Effector memory CD8-positive, alpha-beta T cell (primary cell): ENCODE measurements at regions not wholly inside any gene's neighbourhood (a gene's known extent, or its start where the extent isn't known, plus 50 kb on each side); places are given as distances from the start of the nearest gene placed in this dataset.
"Not testable (repeated sequence)": the region's sequence is repeated elsewhere in the genome, so short reads cannot be mapped to it uniquely, and the experiment has no call there.

ENCODE experiments used
- ATAC-seq: fragments of 150-1000 bp; cut with Tn5 transposase; replicated peaks from 2 replicates; pipeline ENCODE4 v1.10.0; 2021; ENCODE audit warnings: mild to moderate bottlenecking, moderate library complexity
- DNase-seq, 3 experiments: peaks; one replicate each; pipeline ENCODE4 v3.0.0; 2021
- H3K27ac Mint-ChIP-seq, 2 donors: one replicate each; pipeline ENCODE4 v1.8.0; 2022; ENCODE audit warnings: mild to moderate bottlenecking in 2 of 2, mixed read lengths in 2 of 2, moderate library complexity in 2 of 2
- H3K27me3 Mint-ChIP-seq, 2 donors: one replicate each; pipeline ENCODE4 v1.8.0; 2022; ENCODE audit warnings: mixed read lengths in 2 of 2
- H3K36me3 Mint-ChIP-seq: one replicate; pipeline ENCODE4 v1.8.0; 2022; ENCODE audit warnings: mild to moderate bottlenecking, moderate library complexity, mixed read lengths; ENCODE audit not compliant: insufficient read depth
- H3K4me1 Mint-ChIP-seq, 2 donors: one replicate each; pipeline ENCODE4 v1.8.0; 2022; ENCODE audit warnings: low read depth in 2 of 2, mixed read lengths in 2 of 2
- H3K4me3 Mint-ChIP-seq, 2 donors: one replicate each; pipeline ENCODE4 v1.8.0; 2022; ENCODE audit warnings: mild to moderate bottlenecking in 2 of 2, mixed read lengths in 2 of 2, moderate library complexity in 2 of 2
- H3K9me3 Mint-ChIP-seq, 2 donors: one replicate each; pipeline ENCODE4 v1.8.0; 2022; ENCODE audit warnings: mixed read lengths in 2 of 2

DNA sequence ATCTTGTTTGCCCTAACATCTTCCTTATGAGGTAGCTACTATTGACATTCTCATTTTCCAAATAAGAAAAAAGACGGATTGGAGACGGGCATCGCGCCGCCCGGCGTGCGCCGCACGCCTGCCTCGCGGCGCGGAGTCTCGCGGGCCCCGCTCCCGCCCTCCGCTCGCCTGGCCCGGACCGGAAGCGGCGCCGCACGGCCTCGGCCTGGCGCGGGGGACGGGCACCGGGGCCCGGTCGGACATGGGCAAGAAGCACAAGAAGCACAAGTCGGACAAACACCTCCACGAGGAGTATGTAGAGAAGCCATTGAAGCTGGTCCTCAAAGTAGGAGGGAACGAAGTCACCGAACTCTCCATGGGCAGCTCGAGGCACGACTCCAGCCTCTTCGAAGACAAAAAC is 112.0 kb downstream of the IL12A start:
- DNase-seq = no peak
- ATAC-seq = no peak

DNA sequence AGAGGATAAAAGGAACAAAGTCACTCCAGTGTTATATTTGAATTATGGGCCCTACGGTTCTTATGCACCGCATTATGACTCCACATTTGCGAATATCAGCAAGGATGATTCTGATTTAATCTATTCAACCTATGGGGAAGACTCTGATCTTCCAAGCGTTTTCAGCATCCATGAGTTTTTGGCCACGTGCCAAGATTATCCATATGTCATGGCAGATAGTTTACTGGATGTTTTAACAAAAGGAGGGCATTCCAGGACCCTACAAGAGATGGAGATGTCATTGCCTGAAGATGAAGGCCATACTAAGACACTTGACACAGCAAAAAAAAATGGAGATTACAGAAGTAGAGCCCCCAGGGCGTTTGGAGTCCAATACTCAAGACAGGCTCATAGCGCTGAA is 113.4 kb downstream of the IL12A start:
- H3K27ac Mint-ChIP-seq, H3K4me3 Mint-ChIP-seq, H3K9me3 Mint-ChIP-seq, ATAC-seq, H3K36me3 Mint-ChIP-seq, DNase-seq, H3K4me1 Mint-ChIP-seq: not testable (repeated sequence)
- peaks cover 15 to 20% of the 10 kb centered on the region in 2 donors for H3K27me3 Mint-ChIP-seq

More for the DNA sequence above, 112.0 kb downstream of the IL12A start:
- Mint-ChIP-seq H3K36me3 (no peaks in the 10 kb centered on the region), H3K9me3 (no peaks in the 10 kb centered on the region), H3K27me3 (peaks cover 15 to 20% of the 10 kb centered on the region in 2 donors), H3K4me1 (no peaks in the 10 kb centered on the region), H3K27ac (no peak overlapping the region), H3K4me3 (no peak overlapping the region)

DNA sequence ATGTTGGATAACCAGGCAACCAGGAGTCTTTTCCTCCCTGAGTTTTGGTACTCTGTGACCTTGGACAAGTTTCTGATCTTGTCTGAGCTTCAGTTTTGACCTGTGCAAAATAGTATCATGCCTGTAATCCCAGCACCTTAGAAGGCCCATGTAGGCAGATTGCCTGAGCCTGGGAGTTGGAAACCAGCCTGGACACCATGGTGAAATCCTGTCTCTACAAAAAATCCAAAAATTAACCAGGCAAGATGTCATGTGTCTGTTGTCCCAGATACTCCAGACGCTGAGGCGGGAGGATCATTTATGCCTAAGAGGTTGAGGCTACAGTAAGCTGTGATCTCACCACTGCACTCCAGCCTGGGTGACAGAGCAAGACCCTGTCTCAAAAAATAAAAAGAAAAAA is 114.8 kb downstream of the IL12A start:
- Mint-ChIP-seq H3K9me3 (no peaks in the 10 kb centered on the region), H3K36me3 (no peaks in the 10 kb centered on the region), H3K4me1 (no peaks in the 10 kb centered on the region), H3K27me3 (peaks cover 15 to 20% of the 10 kb centered on the region in 2 donors), H3K27ac (no peak overlapping the region), H3K4me3 (no peak overlapping the region)
- no peak for ATAC-seq
- no peak for DNase-seq

DNA sequence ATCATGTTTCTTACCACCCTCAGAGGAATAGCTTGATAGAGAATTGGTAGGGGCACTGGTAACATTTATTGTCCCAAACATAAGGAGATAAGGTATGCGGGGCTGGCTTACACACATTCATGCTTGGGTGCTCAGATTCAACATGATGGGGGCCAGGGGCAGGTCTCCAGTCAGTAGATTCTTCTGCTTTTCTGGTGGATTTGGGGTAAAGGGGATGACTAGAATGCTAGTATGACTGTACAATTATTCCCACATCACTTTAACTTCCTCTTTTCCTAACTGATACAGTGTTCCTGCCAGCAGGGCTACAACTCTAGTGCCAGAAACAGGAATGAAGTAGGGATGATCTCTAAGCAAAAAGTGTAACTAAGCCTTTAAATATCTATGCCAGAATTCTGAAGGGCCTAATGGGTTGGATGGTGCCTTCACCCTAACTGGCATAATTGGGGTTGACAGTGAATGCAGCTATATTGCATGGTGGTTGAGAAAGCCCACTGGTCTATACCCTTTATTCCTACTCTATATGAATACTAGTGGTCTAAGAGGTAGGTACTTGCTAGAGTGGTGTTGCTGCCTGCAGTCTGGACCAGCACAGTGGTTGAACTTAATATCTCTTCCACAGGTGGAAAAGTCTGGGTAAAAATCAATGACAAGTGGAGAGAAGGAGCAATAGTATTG is 117.4 kb downstream of the IL12A start:
- DNase-seq = no peak
- peaks cover 11 to 15% of the 10 kb centered on the region in 2 donors for H3K27me3 Mint-ChIP-seq

DNA sequence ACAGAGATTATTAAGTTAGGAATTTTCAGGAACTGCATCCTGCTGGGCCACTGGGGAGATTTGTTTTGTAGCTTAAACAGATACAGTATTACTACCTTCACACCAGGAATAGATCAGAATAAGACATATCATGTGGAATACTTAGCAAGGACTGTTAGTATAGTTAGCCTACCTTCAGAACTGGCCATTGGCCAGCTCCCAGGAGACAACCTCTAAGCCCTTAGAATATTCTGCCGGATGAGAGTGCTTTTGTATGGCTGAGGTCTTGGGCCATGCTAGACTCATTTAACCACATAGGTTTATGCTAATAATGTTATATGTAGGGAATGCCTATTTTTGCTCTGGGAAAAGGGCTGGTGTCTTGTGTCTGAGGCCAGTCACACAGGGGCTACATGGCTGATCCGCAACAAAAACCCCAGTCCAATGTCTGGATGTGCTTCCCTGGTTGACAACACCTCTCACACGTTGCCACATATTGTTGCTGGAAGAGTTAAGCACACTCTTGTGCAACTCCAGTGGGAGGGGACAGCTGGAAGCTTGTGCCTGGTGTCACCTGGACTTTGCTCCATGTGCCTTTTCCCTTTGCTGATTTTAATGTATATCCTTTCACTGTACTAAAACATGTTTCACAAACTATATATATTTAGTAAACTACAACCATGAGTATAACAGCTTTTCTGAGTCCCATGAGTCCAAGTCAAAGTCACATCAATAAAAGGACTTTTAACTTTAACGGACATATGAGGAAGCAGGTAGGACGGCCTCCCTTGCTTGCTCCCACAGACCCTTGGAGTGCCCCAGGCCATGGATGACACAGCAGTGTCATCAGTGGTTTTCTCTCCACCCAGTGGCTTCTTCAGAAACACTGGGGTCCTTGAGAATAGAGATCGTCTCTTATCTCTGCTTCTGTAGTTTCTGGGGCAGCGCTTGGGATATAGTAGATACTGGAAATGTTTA is 118.0 kb upstream of the C3orf80 start:
- H3K27me3 Mint-ChIP-seq = peaks cover 3 to 6% of the 10 kb centered on the region in 2 donors
- no peaks in the 10 kb centered on the region for H3K4me1 Mint-ChIP-seq
- H3K36me3 Mint-ChIP-seq = no peaks in the 10 kb centered on the region
- DNase-seq (no peak), ATAC-seq (no peak)
- H3K9me3 Mint-ChIP-seq = no peaks in the 10 kb centered on the region
- H3K27ac Mint-ChIP-seq = no peak overlapping the region
- H3K4me3 Mint-ChIP-seq = no peak overlapping the region

More for the DNA sequence above, 117.4 kb downstream of the IL12A start:
- Mint-ChIP-seq H3K36me3 (no peaks in the 10 kb centered on the region), H3K9me3 (no peaks in the 10 kb centered on the region), H3K4me3 (no peak overlapping the region), H3K4me1 (no peaks in the 10 kb centered on the region), H3K27ac (no peak overlapping the region)
- no peak for ATAC-seq

DNA sequence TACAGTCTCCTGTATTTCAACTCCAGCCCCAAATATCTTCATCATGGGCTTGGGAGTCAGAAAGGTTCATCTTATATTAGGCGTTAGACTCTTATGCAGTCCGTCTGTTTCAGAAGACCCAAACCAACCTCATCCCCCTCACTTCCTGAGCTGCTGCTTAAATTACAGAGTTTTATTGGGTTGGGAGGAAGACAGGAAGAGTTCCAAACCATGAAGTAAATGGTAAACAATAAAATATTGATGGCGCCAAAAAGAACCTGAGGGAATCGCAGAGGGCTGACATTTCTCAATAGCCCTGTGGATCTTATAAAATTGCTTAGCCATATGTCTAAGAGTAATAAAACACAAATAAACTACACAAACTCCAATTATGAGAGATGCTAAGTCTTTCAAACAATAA is 116.9 kb upstream of the C3orf80 start:
- no peaks in the 10 kb centered on the region for H3K9me3 Mint-ChIP-seq
- no peak for DNase-seq

DNA sequence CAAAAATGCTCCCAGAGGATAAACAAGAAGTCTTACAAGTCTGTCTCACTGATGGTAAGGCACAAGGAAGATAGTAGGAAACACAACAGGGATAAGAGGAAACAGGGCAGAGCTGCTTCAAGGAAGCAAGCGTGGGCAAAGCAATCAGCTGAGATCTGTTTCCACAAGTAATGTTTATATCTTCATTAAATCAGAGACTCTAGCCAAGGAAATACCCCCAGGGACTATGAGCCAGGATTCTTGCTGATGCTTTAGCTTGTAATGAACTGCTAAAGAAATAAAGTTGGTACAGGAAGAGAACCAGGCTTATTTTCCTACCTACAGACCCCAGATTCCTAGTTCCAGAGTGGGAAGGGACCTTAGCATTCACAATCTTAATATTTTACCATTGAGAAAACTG is 112.7 kb upstream of the C3orf80 start:
- H3K4me1 Mint-ChIP-seq = no peaks in the 10 kb centered on the region
- no peaks in the 10 kb centered on the region for H3K36me3 Mint-ChIP-seq
- DNase-seq (no peak), ATAC-seq (no peak)
- H3K27me3 Mint-ChIP-seq = peaks cover 31% of the 10 kb centered on the region in 2 donors
- no peak overlapping the region for H3K27ac Mint-ChIP-seq
- H3K9me3 Mint-ChIP-seq = peaks cover 0 to 3% of the 10 kb centered on the region in 2 donors
- H3K4me3 Mint-ChIP-seq = no peak overlapping the region

More for the DNA sequence above, 116.9 kb upstream of the C3orf80 start:
- peaks cover 14 to 15% of the 10 kb centered on the region in 2 donors for H3K27me3 Mint-ChIP-seq
- no peak for ATAC-seq
- no peaks in the 10 kb centered on the region for H3K4me1 Mint-ChIP-seq
- H3K36me3 Mint-ChIP-seq = no peaks in the 10 kb centered on the region
- no peak overlapping the region for H3K27ac Mint-ChIP-seq
- no peak overlapping the region for H3K4me3 Mint-ChIP-seq

DNA sequence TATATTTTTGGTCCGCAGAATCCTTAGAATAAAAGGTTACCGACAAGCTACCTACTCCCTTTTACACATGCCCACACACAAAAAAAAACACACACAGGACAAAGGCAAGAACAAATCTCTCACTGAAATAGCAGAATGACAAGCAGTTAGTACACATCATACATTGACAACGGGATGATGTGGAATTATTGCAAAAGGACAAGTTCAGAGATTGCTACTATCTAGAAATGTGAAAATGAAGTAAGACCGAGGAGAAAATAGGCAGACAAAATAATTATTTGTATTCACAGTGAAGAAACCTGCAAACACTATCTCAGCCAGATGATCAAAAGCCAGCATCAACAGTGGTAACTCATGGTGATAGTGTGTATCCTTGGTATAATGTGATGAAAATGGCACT is 112.2 kb upstream of the C3orf80 start:
- H3K4me1 Mint-ChIP-seq = no peaks in the 10 kb centered on the region
- H3K27me3 Mint-ChIP-seq = peaks cover 37% of the 10 kb centered on the region in 2 donors

DNA sequence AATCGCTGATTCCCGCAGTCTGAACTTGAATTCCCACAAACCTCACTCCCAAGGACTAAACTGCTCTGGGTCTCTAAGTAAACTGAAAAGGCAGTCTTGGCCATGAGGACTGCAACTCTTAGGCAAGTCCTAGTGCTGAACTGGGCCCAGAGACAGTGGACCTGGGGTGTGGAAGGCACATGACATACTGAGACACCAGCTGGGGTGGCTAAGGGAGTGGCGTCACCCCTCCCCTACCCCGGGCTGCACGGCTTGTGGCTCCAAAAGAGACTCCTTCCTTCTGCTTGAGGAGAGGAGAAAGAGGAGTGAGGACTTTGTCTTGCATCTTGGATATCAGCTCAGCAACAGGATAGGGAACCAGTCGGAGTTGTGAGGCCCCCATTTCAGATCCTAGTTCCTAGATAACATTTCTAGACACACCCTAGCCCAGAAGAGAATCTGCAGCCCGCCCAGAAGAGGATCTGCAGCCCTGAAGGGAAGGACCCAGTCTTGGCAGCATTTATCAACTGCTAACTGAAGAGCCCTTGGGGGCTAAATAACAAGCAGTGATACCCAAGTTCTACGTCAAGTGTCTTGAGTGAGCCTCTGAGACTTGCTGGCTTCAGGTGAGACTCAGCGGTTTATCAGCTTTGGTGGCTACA is 110.7 kb upstream of the C3orf80 start:
- Mint-ChIP-seq H3K4me3 (no peak overlapping the region), H3K27me3 (peaks cover 43 to 51% of the 10 kb centered on the region in 2 donors), H3K27ac (no peak overlapping the region), H3K4me1 (no peaks in the 10 kb centered on the region), H3K9me3 (peaks cover 0 to 6% of the 10 kb centered on the region in 2 donors), H3K36me3 (no peaks in the 10 kb centered on the region)
- ATAC-seq (no peak), DNase-seq (no peak)

More for the DNA sequence above, 112.2 kb upstream of the C3orf80 start:
- peaks cover 0 to 3% of the 10 kb centered on the region in 2 donors for H3K9me3 Mint-ChIP-seq
- no peak for ATAC-seq
- DNase-seq = no peak
- no peak overlapping the region for H3K27ac Mint-ChIP-seq
- H3K36me3 Mint-ChIP-seq = no peaks in the 10 kb centered on the region
- no peak overlapping the region for H3K4me3 Mint-ChIP-seq

DNA sequence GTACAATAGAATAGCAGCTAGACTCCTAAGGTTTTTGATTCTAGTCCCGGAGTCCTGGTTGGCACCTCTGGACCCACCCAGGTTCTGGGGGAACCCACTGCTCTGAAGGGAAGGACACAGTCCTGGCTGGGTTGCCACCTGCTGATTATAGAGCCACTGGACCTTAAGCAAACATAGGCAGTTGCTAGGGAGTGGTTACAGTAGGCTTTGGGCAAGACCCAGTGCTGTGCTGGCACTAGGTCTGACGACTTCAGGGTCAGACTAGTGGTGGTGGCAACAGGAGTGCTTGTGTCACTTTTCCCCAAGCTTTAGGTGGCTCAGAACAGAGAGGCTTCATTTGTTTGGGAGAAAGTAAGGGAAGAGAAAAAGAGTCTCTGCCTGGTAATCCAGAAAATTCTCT is 109.8 kb upstream of the C3orf80 start:
- H3K4me1 Mint-ChIP-seq = no peaks in the 10 kb centered on the region
- H3K27me3 Mint-ChIP-seq = peaks cover 52 to 56% of the 10 kb centered on the region in 2 donors
- H3K36me3 Mint-ChIP-seq = no peaks in the 10 kb centered on the region
- no peak for ATAC-seq
- DNase-seq = no peak
- H3K27ac Mint-ChIP-seq = no peak overlapping the region
- H3K9me3 Mint-ChIP-seq = peaks cover 0 to 6% of the 10 kb centered on the region in 2 donors
- no peak overlapping the region for H3K4me3 Mint-ChIP-seq

DNA sequence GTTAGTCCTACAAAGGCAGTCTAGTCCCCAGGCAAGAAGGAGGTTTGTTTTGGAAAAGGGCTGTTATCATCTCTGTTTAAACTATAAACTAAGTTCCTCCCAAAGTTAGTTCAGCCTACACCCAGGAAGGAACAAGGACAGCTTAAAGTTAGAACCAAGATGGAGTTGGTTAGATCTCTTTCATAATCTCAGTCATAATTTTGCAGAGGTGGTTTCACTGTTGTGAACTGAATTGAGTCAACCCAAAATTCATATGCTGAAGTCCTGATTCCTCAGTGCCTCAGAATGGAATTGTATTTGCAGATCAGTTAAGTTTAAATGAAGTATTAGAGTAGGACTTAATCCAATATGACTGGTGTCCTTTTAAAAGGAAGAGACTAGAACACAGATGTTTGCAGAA is 101.0 kb upstream of the C3orf80 start:
- no peaks in the 10 kb centered on the region for H3K9me3 Mint-ChIP-seq
- peaks cover 20 to 46% of the 10 kb centered on the region in 2 donors for H3K27me3 Mint-ChIP-seq
- ATAC-seq = no peak
- no peak overlapping the region for H3K4me3 Mint-ChIP-seq
- H3K27ac Mint-ChIP-seq = no peak overlapping the region
- no peaks in the 10 kb centered on the region for H3K36me3 Mint-ChIP-seq
- no peaks in the 10 kb centered on the region for H3K4me1 Mint-ChIP-seq
- DNase-seq = no peak

DNA sequence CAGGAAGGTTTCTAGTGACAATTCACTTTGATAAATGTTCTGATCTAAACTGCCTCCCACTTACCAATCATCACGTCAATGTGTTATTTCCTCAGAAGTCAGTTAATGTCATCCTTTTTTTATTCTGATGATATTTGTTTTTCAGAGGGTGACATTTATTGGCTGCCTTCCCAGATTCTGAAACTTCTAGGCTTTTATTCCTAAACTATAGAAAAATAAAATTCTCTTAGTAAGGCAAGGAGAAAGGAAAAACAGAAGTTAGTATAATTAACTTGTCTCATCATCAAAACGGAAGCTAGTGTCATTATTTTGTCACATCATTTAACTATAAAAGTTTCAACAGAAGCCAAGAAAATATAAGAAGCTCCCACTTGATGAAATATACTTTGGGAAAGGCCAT is 100.0 kb upstream of the C3orf80 start:
- Mint-ChIP-seq H3K36me3 (no peaks in the 10 kb centered on the region), H3K27me3 (peaks cover 14 to 48% of the 10 kb centered on the region in 2 donors), H3K4me3 (no peak overlapping the region), H3K27ac (no peak overlapping the region), H3K9me3 (no peaks in the 10 kb centered on the region), H3K4me1 (peaks cover 2 to 3% of the 10 kb centered on the region in 2 donors)
- DNase-seq = no peak
- ATAC-seq = no peak

DNA sequence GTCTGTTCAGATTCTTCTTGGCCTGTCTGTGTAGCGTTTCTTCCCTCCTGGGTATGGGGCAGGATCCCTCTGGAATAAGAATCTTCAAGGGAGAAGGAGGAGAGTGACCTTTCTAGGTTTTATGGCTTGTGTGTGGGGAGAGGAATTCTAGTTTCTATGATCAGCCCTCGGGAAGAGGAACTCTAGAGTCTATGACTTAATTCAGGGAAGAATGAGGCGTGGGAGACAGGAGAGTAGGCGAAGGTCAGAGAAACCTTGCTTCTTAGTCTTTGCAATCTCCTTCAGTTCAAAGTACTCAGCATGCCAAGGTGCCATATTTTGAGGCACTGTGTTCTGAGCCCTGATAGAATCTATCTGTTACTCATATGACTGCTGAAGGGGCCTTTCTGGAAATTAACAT is 99.2 kb upstream of the C3orf80 start:
- no peaks in the 10 kb centered on the region for H3K9me3 Mint-ChIP-seq
- no peak for DNase-seq
- H3K4me3 Mint-ChIP-seq = no peak overlapping the region
- ATAC-seq = no peak
- H3K27ac Mint-ChIP-seq = no peak overlapping the region
- H3K4me1 Mint-ChIP-seq = peaks cover 2 to 3% of the 10 kb centered on the region in 2 donors
- H3K36me3 Mint-ChIP-seq = no peaks in the 10 kb centered on the region
- H3K27me3 Mint-ChIP-seq = peaks cover 6 to 43% of the 10 kb centered on the region in 2 donors
